ENCODE measurements at regions not wholly inside any gene's neighbourhood (a gene's known extent, or its start where the extent isn't known, plus 50 kb on each side); places are given as distances from the start of the nearest gene placed in this dataset.

DNA sequence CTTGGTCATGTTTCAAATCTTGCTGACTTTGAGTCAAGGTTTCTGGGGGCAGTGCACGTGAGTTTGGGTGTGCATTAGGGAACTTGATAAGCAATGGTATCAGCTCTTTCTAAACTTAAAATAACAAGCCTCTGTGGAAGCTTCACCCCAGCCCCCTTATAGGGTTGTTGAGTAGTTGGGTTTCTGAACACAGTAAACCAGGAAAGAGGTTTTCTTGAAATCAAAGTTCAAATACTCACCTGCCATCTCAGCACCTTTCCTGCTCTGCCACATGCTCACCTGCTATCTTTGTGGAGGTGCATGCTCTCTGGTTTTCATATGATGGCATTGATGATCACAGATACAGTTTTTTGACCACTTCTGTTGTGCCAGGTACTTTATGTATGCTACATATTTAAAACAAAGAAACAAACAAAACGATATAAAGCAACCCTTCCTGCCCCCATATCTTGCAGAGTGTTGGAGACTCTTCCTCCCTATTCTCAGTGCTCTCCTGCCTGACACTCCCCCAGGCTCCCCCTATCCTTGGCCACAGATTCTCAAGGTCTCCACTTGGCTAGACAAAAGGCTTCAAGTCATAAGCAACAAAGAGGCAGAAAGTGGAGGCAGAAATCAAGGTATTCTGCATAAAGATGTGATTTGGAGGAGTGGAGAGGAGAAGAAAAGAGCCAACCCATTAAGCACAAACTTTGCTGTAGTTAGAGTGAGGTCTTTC lies 360.6 kb downstream of the CYRIA start:
- peaks cover 2% of the 10 kb centered on the region for H3K9me3 Mint-ChIP-seq (ENCODE audit: insufficient read depth)
- H3K9ac ChIP-seq (ENCODE audit: low read length) = no peak overlapping the region
- POLR2A ChIA-PET = no interaction called here
- TF ChIP-seq, protein P1, sequence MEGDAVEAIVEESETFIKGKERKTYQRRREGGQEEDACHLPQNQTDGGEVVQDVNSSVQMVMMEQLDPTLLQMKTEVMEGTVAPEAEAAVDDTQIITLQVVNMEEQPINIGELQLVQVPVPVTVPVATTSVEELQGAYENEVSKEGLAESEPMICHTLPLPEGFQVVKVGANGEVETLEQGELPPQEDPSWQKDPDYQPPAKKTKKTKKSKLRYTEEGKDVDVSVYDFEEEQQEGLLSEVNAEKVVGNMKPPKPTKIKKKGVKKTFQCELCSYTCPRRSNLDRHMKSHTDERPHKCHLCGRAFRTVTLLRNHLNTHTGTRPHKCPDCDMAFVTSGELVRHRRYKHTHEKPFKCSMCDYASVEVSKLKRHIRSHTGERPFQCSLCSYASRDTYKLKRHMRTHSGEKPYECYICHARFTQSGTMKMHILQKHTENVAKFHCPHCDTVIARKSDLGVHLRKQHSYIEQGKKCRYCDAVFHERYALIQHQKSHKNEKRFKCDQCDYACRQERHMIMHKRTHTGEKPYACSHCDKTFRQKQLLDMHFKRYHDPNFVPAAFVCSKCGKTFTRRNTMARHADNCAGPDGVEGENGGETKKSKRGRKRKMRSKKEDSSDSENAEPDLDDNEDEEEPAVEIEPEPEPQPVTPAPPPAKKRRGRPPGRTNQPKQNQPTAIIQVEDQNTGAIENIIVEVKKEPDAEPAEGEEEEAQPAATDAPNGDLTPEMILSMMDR (IDR thresholded peaks at IDR 0.05) = no peak
- TF ChIP-seq EZH2 (IDR thresholded peaks at IDR 0.05; ENCODE audit: borderline replicate concordance, insufficient read depth, low read depth, low read length, poor library complexity, severe bottlenecking) = no peak
- H3K4me1 ChIP-seq (ENCODE audit: control insufficient read depth in 2 of 2, insufficient read depth in 2 of 2, low read length in 2 of 2) = no peaks in the 10 kb centered on the region
- no peak overlapping the region for H3K4me2 ChIP-seq (replicated peaks; ENCODE audit: low read depth, low read length, poor library complexity, severe bottlenecking)
- H3K4me3 ChIP-seq (ENCODE audit: control extremely low read depth in 1 of 5, extremely low read depth in 1 of 5, insufficient read depth in 1 of 5, low read depth in 2 of 5, low read length in 4 of 5) = no peak overlapping the region
- peaks cover 0 to 4% (median 0%) of the 10 kb centered on the region in 4 experiments for H3K27me3 ChIP-seq (replicated peaks in 1 of 4; ENCODE audit: control extremely low read depth in 1 of 4, control insufficient read depth in 3 of 4, insufficient read depth in 4 of 4, low read length in 3 of 4)
- H3K79me2 ChIP-seq (ENCODE audit: control insufficient read depth, insufficient read depth, low read length) = no peaks in the 10 kb centered on the region
- no peaks in the 10 kb centered on the region for H4K20me1 ChIP-seq (ENCODE audit: control insufficient read depth, insufficient read depth, low read length, poor library complexity, severe bottlenecking)
- CTCF ChIA-PET = no interaction called here
- H3K9me3 ChIP-seq (ENCODE audit: control extremely low read depth in 1 of 3, control insufficient read depth in 2 of 3, insufficient read depth in 1 of 3, low read length in 2 of 3) = no peaks in the 10 kb centered on the region
- no peak overlapping the region for H3K4me3 Mint-ChIP-seq
- no CpG with 5 or more reads among the region's 2 CpGs for WGBS (ENCODE audit: insufficient coverage)
- ATAC-seq (ENCODE audit: low read depth) (no peak), DNase-seq (no peak)
- no peak overlapping the region for H3K27ac ChIP-seq (ENCODE audit: low read length in 2 of 2)
- no peak overlapping the region for H3K27ac Mint-ChIP-seq
- H2AFZ ChIP-seq (ENCODE audit: insufficient read depth, low read depth, low read length, poor library complexity, severe bottlenecking) = no peak overlapping the region
- intact Hi-C loops (cut with micrococcal nuclease) = no loop called here
- no peaks in the 10 kb centered on the region for H3K36me3 ChIP-seq (replicated peaks in 1 of 2; ENCODE audit: control extremely low read depth in 1 of 2, control insufficient read depth in 1 of 2, extremely low read depth in 1 of 2, insufficient read depth in 2 of 2, low read length in 1 of 2)
- H3K4me1 Mint-ChIP-seq = peaks cover 9% of the 10 kb centered on the region
- H3K27me3 Mint-ChIP-seq = peaks cover 24% of the 10 kb centered on the region

DNA sequence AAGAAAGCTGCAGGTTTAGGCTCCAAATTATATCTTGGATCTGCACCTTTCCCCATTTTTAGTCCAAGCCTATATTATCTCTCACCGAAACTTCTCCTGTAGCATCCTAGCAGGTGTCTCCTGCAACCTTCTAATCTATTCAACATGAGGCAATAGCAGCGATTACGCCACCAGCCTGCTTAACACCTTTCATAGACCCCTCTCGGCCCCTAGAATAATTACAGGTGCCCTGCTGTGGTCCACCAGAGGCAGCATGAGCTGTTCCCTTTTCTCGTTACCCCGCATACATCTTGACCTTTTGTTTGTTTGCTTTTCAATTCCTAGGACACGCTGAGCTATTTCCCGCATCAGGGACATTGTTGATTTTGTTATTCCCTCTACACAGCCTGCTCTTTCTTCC lies 361.9 kb downstream of the CYRIA start:
- Histone ChIP-seq H3K9ac (ENCODE audit: low read length) (no peak overlapping the region), H3K27ac (ENCODE audit: low read length in 2 of 2) (no peak overlapping the region), H3K4me3 (ENCODE audit: control extremely low read depth in 1 of 5, extremely low read depth in 1 of 5, insufficient read depth in 1 of 5, low read depth in 2 of 5, low read length in 4 of 5) (no peak overlapping the region), H4K20me1 (ENCODE audit: control insufficient read depth, insufficient read depth, low read length, poor library complexity, severe bottlenecking) (no peaks in the 10 kb centered on the region), H3K27me3 (replicated peaks in 1 of 4; ENCODE audit: control extremely low read depth in 1 of 4, control insufficient read depth in 3 of 4, insufficient read depth in 4 of 4, low read length in 3 of 4) (peaks cover 0 to 4% (median 0%) of the 10 kb centered on the region in 4 experiments), H3K4me1 (ENCODE audit: control insufficient read depth in 2 of 2, insufficient read depth in 2 of 2, low read length in 2 of 2) (no peaks in the 10 kb centered on the region), H3K4me2 (replicated peaks; ENCODE audit: low read depth, low read length, poor library complexity, severe bottlenecking) (no peak overlapping the region), H3K79me2 (ENCODE audit: control insufficient read depth, insufficient read depth, low read length) (no peaks in the 10 kb centered on the region), H2AFZ (ENCODE audit: insufficient read depth, low read depth, low read length, poor library complexity, severe bottlenecking) (no peak overlapping the region), H3K9me3 (ENCODE audit: control extremely low read depth in 1 of 3, control insufficient read depth in 2 of 3, insufficient read depth in 1 of 3, low read length in 2 of 3) (no peaks in the 10 kb centered on the region), H3K36me3 (replicated peaks in 1 of 2; ENCODE audit: control extremely low read depth in 1 of 2, control insufficient read depth in 1 of 2, extremely low read depth in 1 of 2, insufficient read depth in 2 of 2, low read length in 1 of 2) (no peaks in the 10 kb centered on the region)
- no peak overlapping the region for H3K4me3 Mint-ChIP-seq
- ATAC-seq (ENCODE audit: low read depth) (no peak), DNase-seq (no peak)
- H3K27me3 Mint-ChIP-seq = peaks cover 24% of the 10 kb centered on the region
- peaks cover 2% of the 10 kb centered on the region for H3K9me3 Mint-ChIP-seq (ENCODE audit: insufficient read depth)
- intact Hi-C loops (cut with micrococcal nuclease) = no loop called here
- peaks cover 9% of the 10 kb centered on the region for H3K4me1 Mint-ChIP-seq
- TF ChIP-seq, protein P1 (IDR thresholded peaks at IDR 0.05) = no peak
- TF ChIP-seq EZH2 (IDR thresholded peaks at IDR 0.05; ENCODE audit: borderline replicate concordance, insufficient read depth, low read depth, low read length, poor library complexity, severe bottlenecking) = no peak
- POLR2A ChIA-PET = no interaction called here
- 94% methylated on average over 8 of the region's 8 CpGs for WGBS (ENCODE audit: insufficient coverage)
- no peak overlapping the region for H3K27ac Mint-ChIP-seq
- CTCF ChIA-PET = no interaction called here

Data from B cell (primary cell).